Endothelial cell of umbilical vein (primary cell): ENCODE measurements at regions not wholly inside any gene's neighbourhood (a gene's known extent, or its start where the extent isn't known, plus 50 kb on each side); places are given as distances from the start of the nearest gene placed in this dataset.

Experiments used
- BruUV-seq: library from RNA; stranded (reverse); fragments of 400-500 nt; replicated peaks from 2 replicates; lab custom pipeline; 2021; lab: Mats Ljungman, UMichigan
- CTCF ChIA-PET: fragments of 300-600, 350-600 bp; sonication (Branson Sonifier 250); formaldehyde crosslinking; loops from one replicate; lab custom pipeline; 2021; ENCODE audit warnings: antibody characterized with exemption, inconsistent platforms; lab: Charles Lee
- POLR2A ChIA-PET: fragments of 300-600, 350-600 bp; sonication (Branson Sonifier 250); formaldehyde crosslinking; loops from one replicate; lab custom pipeline; 2021; ENCODE audit warnings: antibody characterized with exemption, inconsistent platforms; lab: Charles Lee
- DNase-seq: peaks from one replicate; pipeline ENCODE4 v3.0.0-alpha.2; 2011; ENCODE audit warnings: low read depth, low spot score
- FAIRE-seq: peaks from 2 replicates; lab custom pipeline; 2011; peaks lifted over from hg19 to GRCh38; lab: Jason Lieb, UNC
- H2AFZ ChIP-seq: 2 replicates; pipeline ENCODE4 v1.6.0; 2012; ENCODE audit warnings: low read depth, low read length, control low read depth, inconsistent platforms
- H3K27ac ChIP-seq: 2 replicates; pipeline ENCODE4 v1.5.1; 2011; ENCODE audit warnings: low read depth, mild to moderate bottlenecking, control low read depth, low read length, moderate library complexity; ENCODE audit not compliant: insufficient read depth
- H3K27me3 ChIP-seq, 2 experiments: 2 replicates each; pipeline versions ENCODE4 v1.6.0 to v1.6.1; 2011; ENCODE audit warnings: low read length in 2 of 2, mixed read lengths in 1 of 2; ENCODE audit not compliant: control insufficient read depth in 2 of 2, insufficient read depth in 2 of 2
- H3K36me3 ChIP-seq, 2 experiments: 2 replicates in 1 of 2; 3 replicates in 1 of 2; pipeline ENCODE4 v1.5.1; 2011; ENCODE audit warnings: low read length in 2 of 2, mild to moderate bottlenecking in 1 of 2, moderate library complexity in 1 of 2; ENCODE audit not compliant: control insufficient read depth in 2 of 2, insufficient read depth in 2 of 2; ENCODE audit errors: extremely low read depth in 1 of 2
- H3K4me1 ChIP-seq: 3 replicates; pipeline ENCODE4 v1.5.1; 2011; ENCODE audit warnings: mild to moderate bottlenecking, low read length; ENCODE audit not compliant: control insufficient read depth, insufficient read depth; ENCODE audit errors: extremely low read depth
- H3K4me2 ChIP-seq: 2 replicates; pipeline ENCODE4 v1.6.1; 2011; ENCODE audit warnings: low read length, control low read depth, mixed read lengths; ENCODE audit not compliant: insufficient read depth
- H3K4me3 ChIP-seq, 3 experiments: fragments of 200-600 bp in 1 of 3; sonication (generic), shearing (Covaris generic) in 1 of 3; replicated peaks in 1 of 3; 2 replicates each; pipeline ENCODE4 v1.5.1; 2011 to 2016; ENCODE audit warnings: control low read depth in 3 of 3, low read length in 3 of 3, mild to moderate bottlenecking in 2 of 3, inconsistent platforms in 1 of 3, low read depth in 1 of 3, moderate library complexity in 1 of 3; ENCODE audit not compliant: insufficient read depth in 1 of 3
- H3K79me2 ChIP-seq: 2 replicates; pipeline ENCODE4 v1.6.0; 2012; ENCODE audit warnings: low read length, inconsistent platforms; ENCODE audit not compliant: control insufficient read depth, insufficient read depth
- H3K9ac ChIP-seq: replicated peaks from 2 replicates; pipeline ENCODE3; 2011; ENCODE audit warnings: low read length, control low read depth; ENCODE audit not compliant: insufficient read depth; ENCODE audit errors: extremely low read depth
- H3K9me1 ChIP-seq: replicated peaks from 3 replicates; pipeline ENCODE4 v1.6.0; 2011; ENCODE audit warnings: mild to moderate bottlenecking, low read length; ENCODE audit not compliant: control insufficient read depth, insufficient read depth; ENCODE audit errors: extremely low read depth
- H3K9me3 ChIP-seq: replicated peaks from 2 replicates; pipeline ENCODE4 v1.5.1; 2012; ENCODE audit warnings: low read length, inconsistent platforms; ENCODE audit not compliant: control insufficient read depth, insufficient read depth
- H4K20me1 ChIP-seq: replicated peaks from 2 replicates; pipeline ENCODE3; 2011; ENCODE audit warnings: mild to moderate bottlenecking, low read length; ENCODE audit not compliant: control insufficient read depth, insufficient read depth; ENCODE audit errors: extremely low read depth
- EZH2 ChIP-seq: IDR thresholded peaks from 2 replicates; pipeline ENCODE4 v1.6.1; 2012; ENCODE audit warnings: borderline replicate concordance, low read depth, mild to moderate bottlenecking, moderate library complexity, low read length, inconsistent platforms; ENCODE audit not compliant: severe bottlenecking
- FOS ChIP-seq: IDR thresholded peaks from 2 replicates; pipeline ENCODE4 v1.6.1; 2011; ENCODE audit warnings: mild to moderate bottlenecking, low read length, moderate library complexity, borderline replicate concordance; ENCODE audit not compliant: insufficient read depth
- GATA2 ChIP-seq: IDR thresholded peaks from 2 replicates; pipeline ENCODE4 v1.7.0; 2011; ENCODE audit warnings: low read depth, mild to moderate bottlenecking, moderate library complexity, mixed read lengths, low read length; ENCODE audit not compliant: insufficient read length, insufficient read depth
- JUN ChIP-seq: IDR thresholded peaks from 2 replicates; pipeline ENCODE4 v1.6.1; 2011; ENCODE audit warnings: borderline replicate concordance, low read depth; ENCODE audit not compliant: insufficient read length, insufficient read depth
- MYC ChIP-seq: IDR thresholded peaks from one replicate; pipeline ENCODE4 v1.6.1; 2011; ENCODE audit warnings: mild to moderate bottlenecking, low read depth, low read length
- POLR2A ChIP-seq: IDR thresholded peaks from 2 replicates; pipeline ENCODE4 v1.6.1; 2012; ENCODE audit warnings: low read depth, mild to moderate bottlenecking, control low read depth, low read length
- POLR2AphosphoS5 ChIP-seq: IDR thresholded peaks from 2 replicates; pipeline ENCODE4 v1.6.1; 2012; ENCODE audit warnings: low read depth, mild to moderate bottlenecking, control low read depth, low read length, moderate library complexity; ENCODE audit not compliant: insufficient read depth
- dilution Hi-C: fragments of 300-500 bp; cut with MboI; formaldehyde crosslinking; loops from one replicate; pipeline ENCODE4 v1.15.0; 2019; ENCODE audit warnings: low sequenced_read_pairs; ENCODE audit not compliant: extremely low pct_ligation_motif_present
- intact Hi-C: fragments of 100-400 bp; cut with micrococcal nuclease; formaldehyde crosslinking; loops from one replicate; pipeline ENCODE4 v1.10.0; 2022
- TF ChIP-seq, protein P1 (sequence below): IDR thresholded peaks from 2 replicates; pipeline ENCODE4 v1.6.1; 2011; ENCODE audit not compliant: insufficient read depth, insufficient read length
- TF ChIP-seq, protein P2 (sequence below), 2 donors: IDR thresholded peaks; 1 replicate in 1 of 2; 2 replicates in 1 of 2; pipeline ENCODE4 v1.5.1; 2011; ENCODE audit warnings: low read length in 2 of 2, mild to moderate bottlenecking in 2 of 2, moderate library complexity in 2 of 2, control low read depth in 1 of 2, inconsistent platforms in 1 of 2, low read depth in 1 of 2; ENCODE audit not compliant: insufficient read depth in 1 of 2; ENCODE audit errors: extremely low read depth in 1 of 2

DNA sequence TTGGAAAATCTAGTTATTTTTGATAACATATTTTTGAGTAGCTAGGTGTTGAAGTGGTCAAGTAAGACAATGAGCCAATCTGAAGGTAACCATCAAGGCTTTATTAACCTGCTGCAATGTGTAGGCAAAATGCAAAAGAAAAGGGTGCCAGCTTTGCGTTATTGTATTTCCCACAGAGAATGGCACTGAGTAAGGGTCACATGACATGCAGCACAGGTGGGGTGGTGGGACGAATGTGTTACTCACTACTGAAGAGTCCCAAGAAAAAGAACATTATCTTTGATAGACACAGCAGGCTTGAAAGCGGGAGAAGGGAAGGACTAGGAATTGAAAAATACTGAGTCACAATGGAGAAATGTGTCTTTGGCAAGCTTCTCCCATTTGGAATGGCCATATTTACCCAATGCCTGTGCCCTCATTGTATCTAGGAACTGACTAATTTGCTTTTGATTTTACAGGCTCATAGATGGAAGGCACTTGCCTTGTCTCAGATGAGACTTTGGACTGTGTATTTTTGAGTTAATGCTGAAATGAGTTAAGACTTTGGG, 898.6 kb upstream of the POT1 start:
- BruUV-seq, result no TSS peak
- H3K9ac ChIP-seq, result no peak overlapping the region
- H3K4me3 ChIP-seq, result no peak overlapping the region
- DNase-seq (no peak), FAIRE-seq (no peak)
- intact Hi-C loops, result no loop called here
- no peak for TF ChIP-seq EZH2
- no peak for TF ChIP-seq MYC
- no peaks in the 10 kb centered on the region for H3K27me3 ChIP-seq
- H3K79me2 ChIP-seq, result no peaks in the 10 kb centered on the region
- H3K9me1 ChIP-seq, result no peaks in the 10 kb centered on the region
- dilution Hi-C loops, result no loop called here
- no peaks in the 10 kb centered on the region for H4K20me1 ChIP-seq
- no peak overlapping the region for H2AFZ ChIP-seq
- H3K4me2 ChIP-seq, result no peak overlapping the region
- CTCF ChIA-PET, result no interaction called here
- H3K9me3 ChIP-seq, result no peaks in the 10 kb centered on the region
- POLR2A ChIA-PET, result no interaction called here
- no peaks in the 10 kb centered on the region for H3K4me1 ChIP-seq
- no peaks in the 10 kb centered on the region for H3K36me3 ChIP-seq
- no peak overlapping the region for H3K27ac ChIP-seq

DNA sequence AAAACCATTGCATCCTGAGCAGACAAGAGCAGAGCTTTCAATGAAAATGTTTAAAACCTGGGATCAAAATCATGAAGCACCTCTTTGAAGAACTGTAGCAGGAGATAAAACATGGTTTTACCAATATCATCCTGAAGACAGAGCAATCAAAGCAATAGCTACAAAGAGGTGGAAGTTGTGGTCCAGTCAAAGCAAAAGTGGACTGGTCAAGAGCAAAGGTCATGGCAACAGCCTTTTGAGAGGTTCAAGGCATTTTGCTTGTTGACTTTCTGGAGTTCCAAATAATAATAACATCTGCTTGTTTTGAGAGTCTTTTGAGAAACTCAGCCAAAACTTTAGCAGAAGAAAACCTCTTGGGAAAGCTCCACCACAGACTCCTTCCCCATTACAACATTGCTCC, 893.9 kb upstream of the POT1 start:
- DNase-seq (no peak), FAIRE-seq (no peak)
- no peaks in the 10 kb centered on the region for H3K9me1 ChIP-seq
- no peaks in the 10 kb centered on the region for H3K36me3 ChIP-seq
- no peak overlapping the region for H3K9ac ChIP-seq
- H3K4me3 ChIP-seq, result no peak overlapping the region
- CTCF ChIA-PET, result no interaction called here
- BruUV-seq, result no TSS peak
- H3K4me1 ChIP-seq, result no peaks in the 10 kb centered on the region
- H3K27ac ChIP-seq, result no peak overlapping the region
- H3K4me2 ChIP-seq, result no peak overlapping the region
- H2AFZ ChIP-seq, result no peak overlapping the region
- dilution Hi-C loops, result no loop called here
- no peaks in the 10 kb centered on the region for H3K9me3 ChIP-seq
- POLR2A ChIA-PET, result no interaction called here
- H4K20me1 ChIP-seq, result no peaks in the 10 kb centered on the region
- intact Hi-C loops, result no loop called here
- H3K27me3 ChIP-seq, result no peaks in the 10 kb centered on the region
- no peaks in the 10 kb centered on the region for H3K79me2 ChIP-seq
- no peak for TF ChIP-seq GATA2
- no peak for TF ChIP-seq POLR2AphosphoS5
- TF ChIP-seq MYC, result no peak
- TF ChIP-seq, protein P1, sequence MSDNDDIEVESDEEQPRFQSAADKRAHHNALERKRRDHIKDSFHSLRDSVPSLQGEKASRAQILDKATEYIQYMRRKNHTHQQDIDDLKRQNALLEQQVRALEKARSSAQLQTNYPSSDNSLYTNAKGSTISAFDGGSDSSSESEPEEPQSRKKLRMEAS, result no peak
- TF ChIP-seq JUN, result no peak
- TF ChIP-seq EZH2, result no peak
- TF ChIP-seq, protein P2, sequence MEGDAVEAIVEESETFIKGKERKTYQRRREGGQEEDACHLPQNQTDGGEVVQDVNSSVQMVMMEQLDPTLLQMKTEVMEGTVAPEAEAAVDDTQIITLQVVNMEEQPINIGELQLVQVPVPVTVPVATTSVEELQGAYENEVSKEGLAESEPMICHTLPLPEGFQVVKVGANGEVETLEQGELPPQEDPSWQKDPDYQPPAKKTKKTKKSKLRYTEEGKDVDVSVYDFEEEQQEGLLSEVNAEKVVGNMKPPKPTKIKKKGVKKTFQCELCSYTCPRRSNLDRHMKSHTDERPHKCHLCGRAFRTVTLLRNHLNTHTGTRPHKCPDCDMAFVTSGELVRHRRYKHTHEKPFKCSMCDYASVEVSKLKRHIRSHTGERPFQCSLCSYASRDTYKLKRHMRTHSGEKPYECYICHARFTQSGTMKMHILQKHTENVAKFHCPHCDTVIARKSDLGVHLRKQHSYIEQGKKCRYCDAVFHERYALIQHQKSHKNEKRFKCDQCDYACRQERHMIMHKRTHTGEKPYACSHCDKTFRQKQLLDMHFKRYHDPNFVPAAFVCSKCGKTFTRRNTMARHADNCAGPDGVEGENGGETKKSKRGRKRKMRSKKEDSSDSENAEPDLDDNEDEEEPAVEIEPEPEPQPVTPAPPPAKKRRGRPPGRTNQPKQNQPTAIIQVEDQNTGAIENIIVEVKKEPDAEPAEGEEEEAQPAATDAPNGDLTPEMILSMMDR (IDR thresholded peaks at IDR 0.05; ENCODE audit: extremely low read depth in 1 of 2, insufficient read depth in 1 of 2, low read depth in 1 of 2, low read length in 2 of 2), result no peak
- no peak for TF ChIP-seq POLR2A
- TF ChIP-seq FOS, result no peak
